ENCODE measurements at regions not wholly inside any gene's neighbourhood (a gene's known extent, or its start where the extent isn't known, plus 50 kb on each side); places are given as distances from the start of the nearest gene placed in this dataset.

GRCh38 chr15:52984507-52984906, 194.4 kb upstream of the ONECUT1 start:
- TF ChIP-seq CTCF (IDR thresholded peaks at IDR 0.05 in 2 of 3, conservative IDR thresholded peaks at IDR 0.05 in 1 of 3; ENCODE audit: borderline replicate concordance in 1 of 3, insufficient read depth in 1 of 3, low read depth in 2 of 3, low read length in 2 of 3) (no peak), CEBPB (IDR thresholded peaks at IDR 0.05; ENCODE audit: low read depth) (no peak), YY1 (IDR thresholded peaks at IDR 0.05; ENCODE audit: extremely low read depth, insufficient replicate concordance, low read depth, low read length) (no peak)
